ENCODE measurements at regions not wholly inside any gene's neighbourhood (a gene's known extent, or its start where the extent isn't known, plus 50 kb on each side); places are given as distances from the start of the nearest gene placed in this dataset.

DNA sequence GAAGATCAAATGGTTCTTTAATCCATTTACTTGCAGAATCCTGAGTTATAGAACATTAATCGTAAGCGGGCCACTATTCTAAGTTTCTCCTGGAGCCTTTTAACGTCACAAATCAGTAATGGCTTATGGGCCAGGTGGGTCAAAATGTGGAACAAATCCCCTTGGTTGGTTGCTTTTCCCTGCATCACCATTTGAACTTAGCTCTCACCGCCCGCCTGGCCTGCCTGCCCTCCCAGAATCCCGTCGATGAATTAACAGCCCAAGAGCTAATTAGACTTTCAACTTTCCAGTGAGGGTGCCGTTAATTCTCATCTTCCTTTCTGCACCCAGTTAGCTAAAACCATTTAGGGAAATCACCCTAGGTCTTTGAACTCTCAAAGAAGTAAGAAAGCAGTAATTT, 205.5 kb downstream of the RNF152 start (continued):
- TF ChIP-seq BMI1 (IDR thresholded peaks at IDR 0.05; ENCODE audit: borderline replicate concordance) (no peak), FOXK2 (IDR thresholded peaks at IDR 0.05) (no peak)

DNA sequence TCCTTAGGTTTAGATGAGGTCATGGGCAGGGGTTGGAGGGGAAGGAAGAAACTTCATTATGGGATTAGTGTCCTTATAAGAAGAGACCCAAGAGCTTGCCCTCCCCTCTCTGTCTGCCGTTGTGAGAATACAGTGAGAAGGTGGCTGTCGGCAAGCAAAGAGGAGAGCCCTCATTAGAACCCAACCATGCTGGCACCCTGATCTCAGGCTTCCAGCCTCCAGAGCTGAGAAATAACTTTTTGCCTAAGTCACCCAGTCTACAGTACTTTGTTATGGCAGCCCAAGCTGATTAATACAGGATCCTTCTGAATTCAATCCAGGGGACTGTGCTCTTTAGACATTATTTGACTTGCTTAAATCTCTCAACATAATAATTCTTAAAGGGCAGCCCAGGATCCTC, 209.0 kb downstream of the RNF152 start:
- POLR2A ChIA-PET: no interaction called here
- intact Hi-C loops (cut with micrococcal nuclease; ENCODE audit: unreplicated experiment): no loop called here
- TF ChIP-seq YY1 (IDR thresholded peaks at IDR 0.05; ENCODE audit: low read depth, low read length) (no peak), WRNIP1 (IDR thresholded peaks at IDR 0.05; ENCODE audit: borderline replicate concordance, low read depth, low read length) (no peak), CUX1 (IDR thresholded peaks at IDR 0.05; ENCODE audit: insufficient replicate concordance, low read depth, low read length) (no peak), JUND (IDR thresholded peaks at IDR 0.05; ENCODE audit: low read depth, low read length) (no peak), MTA2 (IDR thresholded peaks at IDR 0.05; ENCODE audit: low read depth) (no peak), CHD2 (IDR thresholded peaks at IDR 0.05; ENCODE audit: borderline replicate concordance, low read depth, low read length) (no peak), GATAD2B (conservative IDR thresholded peaks at IDR 0.05; ENCODE audit: low read depth) (no peak), HDAC2 (IDR thresholded peaks at IDR 0.05) (no peak), CHD4 (IDR thresholded peaks at IDR 0.05) (no peak)
- TF ChIP-seq, protein P1, sequence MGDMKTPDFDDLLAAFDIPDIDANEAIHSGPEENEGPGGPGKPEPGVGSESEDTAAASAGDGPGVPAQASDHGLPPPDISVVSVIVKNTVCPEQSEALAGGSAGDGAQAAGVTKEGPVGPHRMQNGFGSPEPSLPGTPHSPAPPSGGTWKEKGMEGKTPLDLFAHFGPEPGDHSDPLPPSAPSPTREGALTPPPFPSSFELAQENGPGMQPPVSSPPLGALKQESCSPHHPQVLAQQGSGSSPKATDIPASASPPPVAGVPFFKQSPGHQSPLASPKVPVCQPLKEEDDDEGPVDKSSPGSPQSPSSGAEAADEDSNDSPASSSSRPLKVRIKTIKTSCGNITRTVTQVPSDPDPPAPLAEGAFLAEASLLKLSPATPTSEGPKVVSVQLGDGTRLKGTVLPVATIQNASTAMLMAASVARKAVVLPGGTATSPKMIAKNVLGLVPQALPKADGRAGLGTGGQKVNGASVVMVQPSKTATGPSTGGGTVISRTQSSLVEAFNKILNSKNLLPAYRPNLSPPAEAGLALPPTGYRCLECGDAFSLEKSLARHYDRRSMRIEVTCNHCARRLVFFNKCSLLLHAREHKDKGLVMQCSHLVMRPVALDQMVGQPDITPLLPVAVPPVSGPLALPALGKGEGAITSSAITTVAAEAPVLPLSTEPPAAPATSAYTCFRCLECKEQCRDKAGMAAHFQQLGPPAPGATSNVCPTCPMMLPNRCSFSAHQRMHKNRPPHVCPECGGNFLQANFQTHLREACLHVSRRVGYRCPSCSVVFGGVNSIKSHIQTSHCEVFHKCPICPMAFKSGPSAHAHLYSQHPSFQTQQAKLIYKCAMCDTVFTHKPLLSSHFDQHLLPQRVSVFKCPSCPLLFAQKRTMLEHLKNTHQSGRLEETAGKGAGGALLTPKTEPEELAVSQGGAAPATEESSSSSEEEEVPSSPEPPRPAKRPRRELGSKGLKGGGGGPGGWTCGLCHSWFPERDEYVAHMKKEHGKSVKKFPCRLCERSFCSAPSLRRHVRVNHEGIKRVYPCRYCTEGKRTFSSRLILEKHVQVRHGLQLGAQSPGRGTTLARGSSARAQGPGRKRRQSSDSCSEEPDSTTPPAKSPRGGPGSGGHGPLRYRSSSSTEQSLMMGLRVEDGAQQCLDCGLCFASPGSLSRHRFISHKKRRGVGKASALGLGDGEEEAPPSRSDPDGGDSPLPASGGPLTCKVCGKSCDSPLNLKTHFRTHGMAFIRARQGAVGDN (IDR thresholded peaks at IDR 0.05): no peak

More for the DNA sequence above, 209.0 kb downstream of the RNF152 start:
- in situ Hi-C loops (cut with MboI): no loop called here
- ATAC-seq (no peak), DNase-seq (ENCODE audit: low read depth, low spot score) (no peak), FAIRE-seq (no peak)
- Histone ChIP-seq H3K36me3 (ENCODE audit: control insufficient read depth in 2 of 2, insufficient read depth in 2 of 2, low read length in 1 of 2) (no peaks in the 10 kb centered on the region), H3K79me2 (ENCODE audit: control insufficient read depth, insufficient read depth, low read length) (no peaks in the 10 kb centered on the region), H3K4me2 (ENCODE audit: control insufficient read depth, insufficient read depth) (no peak overlapping the region), H3K4me1 (ENCODE audit: control insufficient read depth, insufficient read depth, low read length) (no peaks in the 10 kb centered on the region), H3K9me3 (replicated peaks; ENCODE audit: control insufficient read depth, insufficient read depth, low read length) (no peaks in the 10 kb centered on the region; the same call in 2 of the 3 replicates), H3K9ac (ENCODE audit: control insufficient read depth, insufficient read depth, low read length) (no peak overlapping the region), H2AFZ (ENCODE audit: control insufficient read depth, low read depth, low read length) (no peak overlapping the region), H3K4me3 (no peak overlapping the region), H3K27ac (ENCODE audit: control insufficient read depth, insufficient read depth) (no peak overlapping the region), H4K20me1 (ENCODE audit: control insufficient read depth, insufficient read depth) (no peaks in the 10 kb centered on the region), H3K27me3 (replicated peaks in 1 of 2; ENCODE audit: control insufficient read depth in 2 of 2, insufficient read depth in 2 of 2, low read length in 1 of 2) (no peaks in the 10 kb centered on the region)
- ChIA-PET RAD21 (ENCODE audit: unreplicated experiment) (no interaction called here), CTCF (no interaction called here), SMC1A (ENCODE audit: uncharacterized antibody, unreplicated experiment) (interaction anchor here (1.0 kb wide), 1 partner anchor 17 kb away, joined by 3 read pairs; no protein-coding TSS in a partner anchor)
- 95% methylated on average over 2 of the region's 2 CpGs for WGBS (ENCODE audit: insufficient coverage, insufficient replicate concordance, low lambda C conversion rate, missing lambda C conversion rate)
- BruUV-seq (replicated peaks): no TSS peak
